A673 (cell line): ENCODE measurements at regions not wholly inside any gene's neighbourhood (a gene's known extent, or its start where the extent isn't known, plus 50 kb on each side); places are given as distances from the start of the nearest gene placed in this dataset.

ENCODE experiments used
- BruUV-seq: library from RNA; stranded (reverse); fragments of 400-500 nt; replicated peaks from 2 replicates; lab custom pipeline; 2021; lab: Mats Ljungman, UMichigan
- CTCF ChIA-PET: fragments of 300-600 bp; sonication (Branson Sonifier 250); formaldehyde crosslinking; loops from one replicate; lab custom pipeline; 2022; ENCODE audit warnings: antibody characterized with exemption; lab: Charles Lee
- POLR2A ChIA-PET: fragments of 300-600 bp; sonication (Branson Sonifier 250); formaldehyde crosslinking; loops from one replicate; lab custom pipeline; 2022; ENCODE audit warnings: antibody characterized with exemption; ENCODE audit not compliant: low non-redundant PET; lab: Charles Lee
- DNase-seq: peaks from one replicate; pipeline ENCODE4 v3.0.0-alpha.2; 2015; ENCODE audit warnings: low spot score
- H3K27ac ChIP-seq: fragments of 200-600 bp; sonication (generic); 2 replicates; pipeline ENCODE4 v1.5.1; 2016; ENCODE audit warnings: mixed run types, low read depth, mild to moderate bottlenecking, mixed read lengths, antibody characterized with exemption, low read length; ENCODE audit not compliant: poor library complexity, severe bottlenecking
- H3K27me3 ChIP-seq: fragments of 200-600 bp; sonication (generic); replicated peaks from 2 replicates; pipeline ENCODE4 v1.6.1; 2017; ENCODE audit warnings: mixed run types, low read depth, mild to moderate bottlenecking, mixed read lengths, antibody characterized with exemption, low read length; ENCODE audit not compliant: insufficient read depth, poor library complexity
- H3K36me3 ChIP-seq: fragments of 200-600 bp; sonication (generic); 2 replicates; pipeline ENCODE4 v1.6.1; 2016; ENCODE audit warnings: mixed run types, mild to moderate bottlenecking, mixed read lengths, antibody characterized with exemption, low read length; ENCODE audit not compliant: insufficient read depth, poor library complexity, severe bottlenecking
- H3K4me1 ChIP-seq: fragments of 200-600 bp; sonication (generic); 2 replicates; pipeline ENCODE4 v1.6.1; 2017; ENCODE audit warnings: mixed run types, mild to moderate bottlenecking, mixed read lengths, antibody characterized with exemption, low read length; ENCODE audit not compliant: insufficient read depth, poor library complexity, severe bottlenecking
- H3K4me3 ChIP-seq: fragments of 200-600 bp; sonication (generic); 2 replicates; pipeline ENCODE4 v1.5.1; 2016; ENCODE audit warnings: low read depth, mixed run types, mild to moderate bottlenecking, mixed read lengths, low read length; ENCODE audit not compliant: poor library complexity, severe bottlenecking
- H3K9me3 ChIP-seq: fragments of 200-600 bp; sonication (generic); 2 replicates; pipeline ENCODE4 v1.6.1; 2016; ENCODE audit warnings: mixed run types, low read depth, mild to moderate bottlenecking, mixed read lengths, antibody characterized with exemption, low read length; ENCODE audit not compliant: poor library complexity, severe bottlenecking
- EZH2 ChIP-seq: fragments of 200-600 bp; sonication (generic); IDR thresholded peaks from 2 replicates; pipeline ENCODE4 v1.6.1; 2017; ENCODE audit warnings: borderline replicate concordance, low read depth, mild to moderate bottlenecking, mixed read lengths, antibody characterized with exemption, low read length; ENCODE audit not compliant: poor library complexity, severe bottlenecking
- intact Hi-C: fragments of 100-400 bp; cut with micrococcal nuclease; formaldehyde crosslinking; loops from one replicate; pipeline ENCODE4 v1.10.0; 2022; ENCODE audit not compliant: unreplicated experiment
- TF ChIP-seq, protein P1 (sequence below): fragments of 300-800, 200-600 bp; sonication (generic); conservative IDR thresholded peaks from 2 replicates; pipeline ENCODE4 v1.5.1; 2017; ENCODE audit warnings: low read depth, mild to moderate bottlenecking, antibody characterized with exemption, low read length, moderate library complexity, mixed read lengths

- H3K27ac ChIP-seq: no peak overlapping the region
- DNase-seq: no peak
- no peaks in the 10 kb centered on the region for H3K27me3 ChIP-seq
- BruUV-seq: no TSS peak
- CTCF ChIA-PET: no interaction called here
- H3K9me3 ChIP-seq: no peaks in the 10 kb centered on the region
- no peak for TF ChIP-seq EZH2
- TF ChIP-seq, protein P1, sequence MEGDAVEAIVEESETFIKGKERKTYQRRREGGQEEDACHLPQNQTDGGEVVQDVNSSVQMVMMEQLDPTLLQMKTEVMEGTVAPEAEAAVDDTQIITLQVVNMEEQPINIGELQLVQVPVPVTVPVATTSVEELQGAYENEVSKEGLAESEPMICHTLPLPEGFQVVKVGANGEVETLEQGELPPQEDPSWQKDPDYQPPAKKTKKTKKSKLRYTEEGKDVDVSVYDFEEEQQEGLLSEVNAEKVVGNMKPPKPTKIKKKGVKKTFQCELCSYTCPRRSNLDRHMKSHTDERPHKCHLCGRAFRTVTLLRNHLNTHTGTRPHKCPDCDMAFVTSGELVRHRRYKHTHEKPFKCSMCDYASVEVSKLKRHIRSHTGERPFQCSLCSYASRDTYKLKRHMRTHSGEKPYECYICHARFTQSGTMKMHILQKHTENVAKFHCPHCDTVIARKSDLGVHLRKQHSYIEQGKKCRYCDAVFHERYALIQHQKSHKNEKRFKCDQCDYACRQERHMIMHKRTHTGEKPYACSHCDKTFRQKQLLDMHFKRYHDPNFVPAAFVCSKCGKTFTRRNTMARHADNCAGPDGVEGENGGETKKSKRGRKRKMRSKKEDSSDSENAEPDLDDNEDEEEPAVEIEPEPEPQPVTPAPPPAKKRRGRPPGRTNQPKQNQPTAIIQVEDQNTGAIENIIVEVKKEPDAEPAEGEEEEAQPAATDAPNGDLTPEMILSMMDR: no peak
- intact Hi-C loops: no loop called here
- POLR2A ChIA-PET: no interaction called here
- no peaks in the 10 kb centered on the region for H3K36me3 ChIP-seq
- H3K4me3 ChIP-seq: no peak overlapping the region
- H3K4me1 ChIP-seq: no peaks in the 10 kb centered on the region
Measured at GRCh38 chr5:117149312-117149711, 574.7 kb upstream of the SEMA6A start.

GRCh38 chr5:117144086-117144485 is 569.5 kb upstream of the SEMA6A start:
- no peak overlapping the region for H3K4me3 ChIP-seq
- TF ChIP-seq, protein P1: no peak
- no peak for TF ChIP-seq EZH2
- no peaks in the 10 kb centered on the region for H3K9me3 ChIP-seq
- H3K27ac ChIP-seq: no peak overlapping the region
- no peaks in the 10 kb centered on the region for H3K27me3 ChIP-seq
- DNase-seq: no peak
- CTCF ChIA-PET: no interaction called here
- intact Hi-C loops: no loop called here
- H3K4me1 ChIP-seq: no peaks in the 10 kb centered on the region
- H3K36me3 ChIP-seq: no peaks in the 10 kb centered on the region
- POLR2A ChIA-PET: no interaction called here
- BruUV-seq: no TSS peak

DNA sequence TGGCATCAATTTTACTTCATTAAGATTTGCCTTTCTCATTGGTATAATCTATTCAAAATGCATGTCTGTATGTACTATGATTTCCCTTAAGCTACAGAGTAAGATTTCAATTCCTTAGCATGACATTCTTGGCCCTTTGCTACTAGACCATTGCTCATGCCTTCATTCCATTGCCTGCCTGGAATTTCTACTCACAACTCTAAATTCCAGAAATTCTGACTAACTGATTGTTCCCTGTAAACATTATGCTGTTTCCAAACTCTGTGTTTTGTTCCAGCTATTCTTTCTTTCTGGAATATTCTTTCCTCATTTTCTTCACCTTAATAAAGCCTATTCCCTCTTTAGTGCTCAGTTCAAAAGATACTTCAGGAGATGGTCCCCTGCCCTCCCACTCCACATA is 568.8 kb upstream of the SEMA6A start:
- BruUV-seq: no TSS peak

More for the DNA sequence above, 568.8 kb upstream of the SEMA6A start:
- ChIA-PET POLR2A (no interaction called here), CTCF (no interaction called here)
- TF ChIP-seq EZH2: no peak
- TF ChIP-seq, protein P1: no peak
- intact Hi-C loops: no loop called here
- Histone ChIP-seq H3K27ac (no peak overlapping the region), H3K4me3 (no peak overlapping the region), H3K9me3 (no peaks in the 10 kb centered on the region), H3K27me3 (no peaks in the 10 kb centered on the region), H3K4me1 (no peaks in the 10 kb centered on the region), H3K36me3 (no peaks in the 10 kb centered on the region)
- no peak for DNase-seq
